ENCODE measurements at regions not wholly inside any gene's neighbourhood (a gene's known extent, or its start where the extent isn't known, plus 50 kb on each side); places are given as distances from the start of the nearest gene placed in this dataset.

DNA sequence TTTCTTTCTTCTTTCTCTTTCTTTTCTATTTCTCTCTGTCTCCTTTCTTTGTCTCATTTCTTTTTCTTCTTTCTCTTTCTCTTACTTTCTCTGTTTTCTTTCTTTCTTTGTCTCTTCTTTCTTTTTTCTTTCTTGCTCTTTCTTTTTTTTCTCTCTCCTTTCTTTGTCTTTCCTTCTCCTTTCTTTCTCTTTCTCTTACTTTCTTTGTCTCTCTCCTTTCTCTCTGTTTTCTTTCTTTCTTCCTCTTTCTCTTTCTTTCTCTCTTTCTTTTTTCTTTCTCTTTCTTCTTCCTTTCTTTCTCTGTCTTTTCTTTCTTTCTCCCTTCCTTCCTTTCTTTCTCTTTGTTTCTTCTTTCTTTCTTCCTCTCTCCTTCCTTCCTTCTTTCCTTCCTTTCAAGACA lies 184.8 kb downstream of the CRLF2 start:
- H3K9me3 ChIP-seq (ENCODE audit: low read length) = no peaks in the 10 kb centered on the region
- no peaks in the 10 kb centered on the region for H3F3A ChIP-seq (ENCODE audit: low read length, unreplicated experiment)

DNA sequence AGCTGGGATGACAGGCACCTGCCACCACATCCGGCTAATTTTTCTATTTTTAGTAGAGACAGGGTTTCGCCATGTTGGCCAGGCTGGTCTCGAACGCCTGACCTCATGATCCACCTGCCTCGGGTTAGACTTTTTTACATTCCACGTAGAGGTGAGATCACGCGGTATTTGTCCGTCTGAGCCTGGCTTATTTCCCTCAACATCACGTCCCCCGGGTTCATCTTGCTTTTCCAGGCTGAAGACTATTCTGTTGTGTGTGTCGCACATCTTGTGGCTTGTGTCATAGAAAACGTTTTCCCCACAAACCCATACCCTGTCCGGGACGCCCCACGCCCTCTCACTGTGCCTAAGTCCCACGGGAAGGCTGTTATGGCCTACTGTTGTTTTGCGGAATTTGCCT lies 185.3 kb downstream of the CRLF2 start:
- ATAC-seq (no peak), DNase-seq (no peak)
- ChIA-PET POLR2A (ENCODE audit: unreplicated experiment) (no interaction called here), CTCF (no interaction called here)
- intact Hi-C loops (cut with micrococcal nuclease) = no loop called here
- BruUV-seq (replicated peaks) = no TSS peak
- Histone ChIP-seq H3K79me2 (ENCODE audit: low read length) (no peaks in the 10 kb centered on the region), H3K4me1 (ENCODE audit: insufficient read depth, low read length) (no peaks in the 10 kb centered on the region), H3K4me3 (ENCODE audit: low read length) (no peak overlapping the region), H3K27ac (ENCODE audit: low read length) (no peak overlapping the region), H3K27me3 (ENCODE audit: low read length) (peaks cover 30% of the 10 kb centered on the region), H3K9ac (ENCODE audit: low read length) (no peak overlapping the region), H3K4me2 (ENCODE audit: low read length) (no peak overlapping the region), H3K9me2 (replicated peaks; ENCODE audit: low read length) (no peaks in the 10 kb centered on the region), H3F3A (ENCODE audit: low read length, unreplicated experiment) (no peaks in the 10 kb centered on the region), H3K36me3 (ENCODE audit: low read depth, low read length) (no peaks in the 10 kb centered on the region), H2AFZ (ENCODE audit: low read length) (no peak overlapping the region), H4K20me1 (ENCODE audit: low read length) (no peaks in the 10 kb centered on the region), H3K9me3 (ENCODE audit: low read length) (no peaks in the 10 kb centered on the region)
- TF ChIP-seq EZH2phosphoT487 (IDR thresholded peaks at IDR 0.05; ENCODE audit: borderline replicate concordance, low read length) = no peak
- TF ChIP-seq EZH2 (IDR thresholded peaks at IDR 0.05; ENCODE audit: low read length, unreplicated experiment) = no peak
- TF ChIP-seq, protein P1, sequence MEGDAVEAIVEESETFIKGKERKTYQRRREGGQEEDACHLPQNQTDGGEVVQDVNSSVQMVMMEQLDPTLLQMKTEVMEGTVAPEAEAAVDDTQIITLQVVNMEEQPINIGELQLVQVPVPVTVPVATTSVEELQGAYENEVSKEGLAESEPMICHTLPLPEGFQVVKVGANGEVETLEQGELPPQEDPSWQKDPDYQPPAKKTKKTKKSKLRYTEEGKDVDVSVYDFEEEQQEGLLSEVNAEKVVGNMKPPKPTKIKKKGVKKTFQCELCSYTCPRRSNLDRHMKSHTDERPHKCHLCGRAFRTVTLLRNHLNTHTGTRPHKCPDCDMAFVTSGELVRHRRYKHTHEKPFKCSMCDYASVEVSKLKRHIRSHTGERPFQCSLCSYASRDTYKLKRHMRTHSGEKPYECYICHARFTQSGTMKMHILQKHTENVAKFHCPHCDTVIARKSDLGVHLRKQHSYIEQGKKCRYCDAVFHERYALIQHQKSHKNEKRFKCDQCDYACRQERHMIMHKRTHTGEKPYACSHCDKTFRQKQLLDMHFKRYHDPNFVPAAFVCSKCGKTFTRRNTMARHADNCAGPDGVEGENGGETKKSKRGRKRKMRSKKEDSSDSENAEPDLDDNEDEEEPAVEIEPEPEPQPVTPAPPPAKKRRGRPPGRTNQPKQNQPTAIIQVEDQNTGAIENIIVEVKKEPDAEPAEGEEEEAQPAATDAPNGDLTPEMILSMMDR (conservative IDR thresholded peaks at IDR 0.05; ENCODE audit: low read depth, low read length) = no peak

More for the DNA sequence above, 184.8 kb downstream of the CRLF2 start:
- DNase-seq (no peak), ATAC-seq (no peak)
- Histone ChIP-seq H3K27ac (ENCODE audit: low read length) (no peak overlapping the region), H3K79me2 (ENCODE audit: low read length) (no peaks in the 10 kb centered on the region), H3K9me2 (replicated peaks; ENCODE audit: low read length) (no peaks in the 10 kb centered on the region), H3K9ac (ENCODE audit: low read length) (no peak overlapping the region), H2AFZ (ENCODE audit: low read length) (no peak overlapping the region), H3K4me2 (ENCODE audit: low read length) (no peak overlapping the region), H4K20me1 (ENCODE audit: low read length) (no peaks in the 10 kb centered on the region), H3K4me3 (ENCODE audit: low read length) (no peak overlapping the region), H3K36me3 (ENCODE audit: low read depth, low read length) (no peaks in the 10 kb centered on the region), H3K4me1 (ENCODE audit: insufficient read depth, low read length) (no peaks in the 10 kb centered on the region), H3K27me3 (ENCODE audit: low read length) (peaks cover 33% of the 10 kb centered on the region)
- intact Hi-C loops (cut with micrococcal nuclease) = no loop called here
- TF ChIP-seq EZH2phosphoT487 (IDR thresholded peaks at IDR 0.05; ENCODE audit: borderline replicate concordance, low read length) (no peak), EZH2 (IDR thresholded peaks at IDR 0.05; ENCODE audit: low read length, unreplicated experiment) (no peak)
- TF ChIP-seq, protein P1 (conservative IDR thresholded peaks at IDR 0.05; ENCODE audit: low read depth, low read length) = no peak
- ChIA-PET POLR2A (ENCODE audit: unreplicated experiment) (no interaction called here), CTCF (no interaction called here)
- no TSS peak for BruUV-seq (replicated peaks)

DNA sequence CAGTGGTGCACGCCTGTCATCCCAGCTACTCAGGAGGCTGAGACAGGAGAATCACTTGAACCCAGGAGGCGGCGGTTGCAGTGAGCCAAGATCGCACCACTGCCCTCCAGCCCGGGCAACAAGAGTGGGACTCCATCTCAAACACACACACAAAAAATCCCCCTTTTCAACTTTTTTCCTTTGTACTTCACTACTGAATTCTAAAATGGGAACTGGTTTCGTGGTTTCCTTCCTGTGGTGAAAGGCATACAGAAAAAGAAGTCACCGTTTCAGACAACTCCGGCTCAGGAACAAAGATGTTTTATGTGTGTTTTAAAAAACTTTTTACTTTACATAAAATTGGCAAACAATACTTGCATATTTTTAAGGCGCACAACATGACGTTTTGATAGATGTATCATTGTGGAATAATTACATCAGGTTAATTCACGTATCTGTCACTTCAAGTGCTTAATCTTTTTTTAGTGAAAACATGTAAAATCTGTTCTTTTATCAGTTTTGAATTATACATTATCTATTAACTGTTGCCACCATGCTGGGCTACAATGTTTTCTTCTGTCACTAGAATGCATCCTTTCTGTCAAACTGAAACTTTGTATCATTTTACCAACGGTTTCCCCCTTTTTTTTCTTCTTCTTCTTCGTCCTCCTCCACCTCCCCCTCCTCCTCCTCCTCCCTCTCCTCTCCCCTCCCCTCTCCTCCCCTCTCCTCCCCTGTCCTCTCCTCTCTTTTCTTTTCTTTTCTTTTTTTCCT lies 186.0 kb downstream of the CRLF2 start:
- ATAC-seq = no peak
- POLR2A ChIA-PET (ENCODE audit: unreplicated experiment) = no interaction called here

More for the DNA sequence above, 186.0 kb downstream of the CRLF2 start:
- no peaks in the 10 kb centered on the region for H3K9me3 ChIP-seq (ENCODE audit: low read length)
- peaks cover 26% of the 10 kb centered on the region for H3K27me3 ChIP-seq (ENCODE audit: low read length)
- no peak overlapping the region for H2AFZ ChIP-seq (ENCODE audit: low read length)
- H3K4me3 ChIP-seq (ENCODE audit: low read length) = no peak overlapping the region
- H3F3A ChIP-seq (ENCODE audit: low read length, unreplicated experiment) = no peaks in the 10 kb centered on the region
- no peaks in the 10 kb centered on the region for H3K9me2 ChIP-seq (replicated peaks; ENCODE audit: low read length)
- TF ChIP-seq EZH2 (IDR thresholded peaks at IDR 0.05; ENCODE audit: low read length, unreplicated experiment) (no peak), EZH2phosphoT487 (IDR thresholded peaks at IDR 0.05; ENCODE audit: borderline replicate concordance, low read length) (no peak)
- TF ChIP-seq, protein P1 (conservative IDR thresholded peaks at IDR 0.05; ENCODE audit: low read depth, low read length) = no peak
- intact Hi-C loops (cut with micrococcal nuclease) = no loop called here
- no peak overlapping the region for H3K27ac ChIP-seq (ENCODE audit: low read length)
- DNase-seq = no peak
- H3K4me1 ChIP-seq (ENCODE audit: insufficient read depth, low read length) = no peaks in the 10 kb centered on the region
- H4K20me1 ChIP-seq (ENCODE audit: low read length) = no peaks in the 10 kb centered on the region
- H3K9ac ChIP-seq (ENCODE audit: low read length) = no peak overlapping the region
- no TSS peak for BruUV-seq (replicated peaks)
- CTCF ChIA-PET = no interaction called here
- no peaks in the 10 kb centered on the region for H3K79me2 ChIP-seq (ENCODE audit: low read length)
- H3K4me2 ChIP-seq (ENCODE audit: low read length) = no peak overlapping the region
- H3K36me3 ChIP-seq (ENCODE audit: low read depth, low read length) = no peaks in the 10 kb centered on the region

Measured in PC-3 (cell line).